ENCODE measurements at regions not wholly inside any gene's neighbourhood (a gene's known extent, or its start where the extent isn't known, plus 50 kb on each side); places are given as distances from the start of the nearest gene placed in this dataset.

DNA sequence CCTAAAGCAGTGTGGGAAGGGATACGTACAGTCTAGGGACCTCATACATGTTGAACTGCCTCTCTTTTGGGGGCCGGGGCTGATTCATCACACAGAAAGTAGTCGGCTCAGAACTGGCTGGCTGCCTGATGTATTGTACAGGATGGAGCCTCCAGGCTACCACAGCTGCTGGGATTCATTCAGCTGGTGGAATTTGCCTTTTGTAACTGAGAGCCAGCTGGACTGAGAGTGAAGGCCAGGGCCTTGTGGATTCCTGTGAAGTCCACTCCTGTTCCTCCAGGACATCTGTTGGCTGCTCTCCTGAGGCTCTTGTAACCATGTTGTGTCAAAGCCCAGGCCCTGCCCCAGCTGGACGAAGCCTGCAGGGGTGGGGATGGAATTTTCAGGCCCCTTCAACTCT, 116.3 kb upstream of the PRICKLE1 start:
- DNase-seq, result no peak

DNA sequence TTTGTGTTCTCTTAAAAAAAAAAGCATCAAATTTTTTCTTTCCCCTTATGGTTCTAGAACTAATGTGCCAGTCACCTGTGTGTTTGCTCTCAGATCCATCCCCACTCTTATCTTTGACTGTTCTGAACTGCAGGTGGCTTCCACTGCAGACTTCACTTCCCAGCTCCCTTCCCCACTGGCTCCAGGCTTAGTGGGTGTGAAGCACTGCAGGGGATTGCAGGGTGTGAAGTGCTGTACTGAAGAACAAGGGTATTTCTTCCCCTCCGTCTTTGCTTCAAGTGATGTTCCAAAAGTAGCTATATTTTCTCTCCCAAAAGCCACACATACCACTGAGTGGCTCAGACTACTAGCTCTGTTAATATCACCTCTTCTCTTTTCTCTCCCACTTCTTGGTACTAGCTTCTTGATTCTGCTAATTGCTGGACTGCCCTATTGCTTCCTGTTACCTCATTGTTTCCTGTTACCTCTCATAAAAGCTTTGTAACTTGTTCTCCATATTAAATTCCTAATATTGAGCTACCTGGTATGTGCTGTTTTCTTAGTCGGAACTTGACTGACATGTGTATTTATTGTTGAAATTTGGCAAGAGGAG, 115.4 kb upstream of the PRICKLE1 start:
- no peak for DNase-seq

GRCh38 chr12:42704340-42704739, 114.8 kb upstream of the PRICKLE1 start:
- no peak for DNase-seq

DNA sequence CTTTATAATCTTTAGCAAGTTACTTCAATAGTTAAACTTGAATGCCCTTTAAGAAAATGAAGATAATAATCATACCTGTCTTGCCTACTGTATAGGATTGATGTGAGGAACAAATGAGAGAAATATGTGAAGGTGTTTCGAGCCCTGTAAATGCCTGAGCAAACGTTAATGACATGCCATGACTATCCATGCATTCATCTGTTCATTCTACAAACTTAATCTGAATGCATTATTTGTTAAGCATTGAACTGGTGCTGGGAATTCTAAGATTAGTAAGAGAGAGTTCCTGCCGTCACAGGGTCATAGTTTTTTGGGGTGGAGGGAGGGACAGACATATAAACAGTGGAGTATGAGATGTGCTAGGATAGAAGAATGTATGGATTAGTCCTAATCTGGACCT, 111.5 kb upstream of the PRICKLE1 start:
- no peak for DNase-seq

GRCh38 chr12:42698213-42698612, 108.7 kb upstream of the PRICKLE1 start:
- DNase-seq, result no peak

- DNase-seq, result no peak
These were observed 107.0 kb upstream of the PRICKLE1 start for GRCh38 chr12:42696406-42697149.

DNA sequence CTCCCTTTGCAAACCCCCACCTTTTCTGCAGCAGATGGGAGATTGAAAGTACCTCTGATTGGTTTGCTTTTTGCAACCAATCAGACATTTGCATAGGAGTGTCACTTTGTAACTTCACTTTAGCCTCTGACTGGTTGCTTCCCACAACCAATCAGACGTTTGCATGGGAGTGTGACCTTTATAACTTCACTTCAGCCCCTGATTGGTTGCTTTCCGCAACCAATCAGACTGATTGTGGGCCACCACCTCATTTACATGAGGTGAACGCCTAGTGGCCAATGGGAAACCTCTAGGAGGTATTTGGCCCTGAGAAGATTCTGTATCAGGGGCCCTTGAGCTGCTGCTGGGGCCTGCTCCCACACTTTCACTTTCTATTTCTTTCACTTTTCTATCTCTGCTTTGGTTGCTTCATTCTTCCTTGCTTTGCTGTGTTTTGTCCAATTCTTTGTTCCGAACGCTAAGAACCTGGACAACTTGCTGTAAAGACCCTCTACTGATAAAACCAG, 106.0 kb upstream of the PRICKLE1 start:
- no peak for DNase-seq

GRCh38 chr12:42692749-42693148, 103.2 kb upstream of the PRICKLE1 start:
- DNase-seq, result no peak

DNA sequence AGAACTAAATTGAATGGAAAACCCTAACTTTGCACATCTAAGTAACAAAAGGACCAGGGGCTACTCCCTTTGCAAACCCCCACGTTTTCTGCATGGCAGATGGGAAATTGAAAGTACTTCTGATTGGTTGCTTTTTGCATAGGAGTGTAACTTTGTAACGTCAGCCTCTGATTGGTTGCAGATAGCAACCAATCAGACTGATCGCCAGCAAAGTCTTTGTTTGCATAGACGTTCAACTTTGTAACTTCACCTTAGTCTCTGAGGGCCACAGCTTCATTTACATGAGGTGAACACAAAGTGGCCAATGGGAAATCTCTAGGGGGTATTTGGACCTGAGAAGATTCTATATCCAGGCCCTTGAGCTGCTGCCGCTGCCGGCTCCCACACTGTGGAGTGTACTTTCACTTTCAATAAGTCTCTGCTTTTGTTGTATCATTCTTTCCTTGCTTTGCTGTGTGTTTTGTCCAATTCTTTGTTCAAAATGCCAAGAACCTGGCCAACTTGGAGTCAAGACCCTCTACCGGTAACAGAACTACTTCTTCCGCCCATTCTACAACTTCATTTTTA, 102.5 kb upstream of the PRICKLE1 start:
- DNase-seq, result no peak

DNA sequence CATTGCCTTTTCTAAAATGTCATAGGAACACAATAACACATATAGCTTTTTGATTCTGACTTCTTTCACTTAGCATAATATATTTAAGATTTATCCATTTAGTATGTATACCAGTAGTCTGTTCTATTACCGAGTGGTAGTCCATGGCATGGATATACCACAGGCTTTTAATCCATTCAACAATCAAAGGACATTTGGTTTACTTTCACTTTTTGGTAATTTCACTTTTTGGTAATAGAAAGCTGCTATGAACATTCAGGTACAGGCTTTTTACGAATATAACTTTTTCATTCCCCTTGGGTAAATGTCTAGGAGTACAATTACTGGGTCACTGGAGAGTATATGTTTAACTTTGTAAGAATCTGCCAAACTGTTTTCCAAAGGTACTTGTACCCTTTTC, 100.7 kb upstream of the PRICKLE1 start:
- DNase-seq, result no peak

DNA sequence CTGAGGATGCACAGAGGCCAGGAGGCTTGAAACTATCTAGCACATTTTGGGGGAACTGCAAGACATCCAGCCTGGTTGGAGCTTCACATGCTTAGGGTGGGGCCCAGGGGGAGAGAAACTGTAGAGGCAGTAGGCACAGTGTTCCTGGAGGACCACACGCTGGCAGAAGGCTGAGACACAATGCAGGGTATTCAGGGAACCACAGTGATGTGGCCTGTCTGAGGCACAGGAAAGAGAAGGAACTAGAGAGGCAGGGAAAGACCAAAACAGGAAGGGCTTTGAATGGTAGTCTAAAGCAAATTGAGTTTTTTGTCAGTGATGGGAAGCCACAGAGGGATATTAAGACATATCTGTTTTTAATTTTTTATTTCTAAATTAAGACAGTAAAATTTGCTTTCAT, 100.2 kb upstream of the PRICKLE1 start:
- DNase-seq, result no peak

DNA sequence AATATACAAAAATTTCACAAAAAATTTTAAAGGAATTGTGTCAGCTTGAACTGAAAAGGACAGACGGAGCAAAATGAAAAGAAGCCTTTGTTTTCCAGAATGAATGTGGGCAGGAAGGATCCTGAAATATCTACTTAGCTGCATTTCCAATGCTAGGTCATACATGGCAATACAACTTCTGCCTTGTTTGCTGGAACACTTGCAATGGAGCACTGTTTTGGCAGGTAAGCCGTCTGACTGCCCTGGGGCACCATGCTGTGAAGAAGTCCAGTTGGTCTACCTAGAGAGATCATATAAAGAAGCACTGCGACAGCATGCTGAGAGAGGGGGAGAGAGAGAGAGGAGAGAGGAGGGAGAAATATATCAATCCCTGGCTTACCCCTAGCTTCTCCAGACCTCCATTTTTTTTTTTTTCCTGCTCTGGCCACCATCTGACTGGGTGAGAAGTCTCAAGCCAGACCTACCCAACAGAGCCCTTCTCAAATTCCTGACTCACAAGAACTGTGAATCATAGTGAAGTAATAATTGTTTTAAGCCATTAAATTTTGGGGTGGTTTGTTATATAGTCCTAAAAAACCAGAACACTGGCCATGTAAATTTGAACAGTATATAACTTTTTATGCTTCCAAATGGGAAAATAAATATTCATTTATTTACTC, 97.1 kb upstream of the PRICKLE1 start:
- DNase-seq, result no peak

DNA sequence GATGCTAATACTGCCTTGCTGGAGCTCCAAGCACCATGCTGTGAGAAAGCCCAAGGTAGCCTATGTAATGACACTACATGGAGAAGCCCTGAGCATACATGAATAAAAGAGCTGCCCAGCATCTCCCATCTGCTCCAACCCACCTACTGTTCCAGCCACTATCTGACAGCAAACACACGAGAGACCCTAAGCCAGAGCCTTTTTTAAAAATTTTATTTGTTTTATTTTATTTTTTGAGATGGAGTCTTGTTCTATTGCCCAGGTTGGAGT, 95.2 kb upstream of the PRICKLE1 start:
- DNase-seq, result no peak

GRCh38 chr12:42683933-42684801, 94.6 kb upstream of the PRICKLE1 start:
- DNase-seq, result no peak

GRCh38 chr12:42683266-42683665, 93.7 kb upstream of the PRICKLE1 start:
- no peak for DNase-seq

GRCh38 chr12:42679466-42679865, 89.9 kb upstream of the PRICKLE1 start:
- no peak for DNase-seq

GRCh38 chr12:42677461-42677860, 87.9 kb upstream of the PRICKLE1 start:
- no peak for DNase-seq

GRCh38 chr12:42673535-42673934, 84.0 kb upstream of the PRICKLE1 start:
- no peak for DNase-seq

GRCh38 chr12:42670719-42671118, 81.2 kb upstream of the PRICKLE1 start:
- no peak for DNase-seq

DNA sequence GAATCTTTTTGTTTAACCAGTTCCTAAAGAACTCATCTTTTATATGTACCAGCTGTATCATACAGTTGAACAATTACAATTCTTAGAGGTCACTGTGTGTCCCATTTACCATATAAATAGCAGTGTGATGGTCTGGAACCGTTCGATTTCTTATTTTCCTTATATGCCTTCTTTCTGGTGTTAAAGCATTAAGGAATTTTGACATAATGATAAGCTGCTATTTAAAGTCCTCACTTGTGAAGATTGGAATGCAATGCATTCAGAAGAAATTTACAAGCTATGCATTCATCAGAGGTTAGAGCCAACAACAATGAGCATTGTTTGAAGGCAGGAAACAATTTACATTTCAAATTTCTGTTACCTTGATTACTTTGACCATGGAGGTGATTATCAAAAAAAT, 80.0 kb upstream of the PRICKLE1 start:
- DNase-seq, result no peak

GRCh38 chr12:42666671-42667243, 77.2 kb upstream of the PRICKLE1 start:
- DNase-seq, result no peak

GRCh38 chr12:42663621-42664020, 74.1 kb upstream of the PRICKLE1 start:
- DNase-seq, result no peak
